Hematopoietic multipotent progenitor cell treated with erythropoietin and hydrocortisone succinate and interleukin-3 and kit ligand, for 8 days (in vitro differentiated cells): ENCODE measurements at regions not wholly inside any gene's neighbourhood (a gene's known extent, or its start where the extent isn't known, plus 50 kb on each side); places are given as distances from the start of the nearest gene placed in this dataset.

ENCODE experiments used
- DNase-seq: peaks from one replicate; pipeline ENCODE4 v3.0.0-alpha.2; 2015

DNA sequence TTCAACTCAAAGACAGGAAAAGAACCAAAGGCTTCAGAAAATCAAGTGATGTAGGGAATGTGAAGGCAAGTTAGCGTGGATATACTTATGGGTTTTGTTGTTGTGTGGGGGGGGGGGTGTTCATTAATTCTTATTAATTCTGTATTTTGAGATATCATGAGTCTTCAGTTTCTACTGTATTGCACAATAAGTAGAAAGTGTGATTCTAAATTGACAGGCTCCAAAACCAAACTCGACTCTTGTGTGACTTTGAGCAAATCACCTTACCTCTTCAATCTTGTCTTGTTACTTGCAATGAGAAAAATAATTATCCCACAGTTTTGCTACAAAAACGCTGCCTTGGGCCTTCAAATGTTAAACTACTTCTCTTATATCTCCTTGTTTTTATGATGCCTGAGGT, 453.9 kb upstream of the GOT2 start:
- DNase-seq = no peak

DNA sequence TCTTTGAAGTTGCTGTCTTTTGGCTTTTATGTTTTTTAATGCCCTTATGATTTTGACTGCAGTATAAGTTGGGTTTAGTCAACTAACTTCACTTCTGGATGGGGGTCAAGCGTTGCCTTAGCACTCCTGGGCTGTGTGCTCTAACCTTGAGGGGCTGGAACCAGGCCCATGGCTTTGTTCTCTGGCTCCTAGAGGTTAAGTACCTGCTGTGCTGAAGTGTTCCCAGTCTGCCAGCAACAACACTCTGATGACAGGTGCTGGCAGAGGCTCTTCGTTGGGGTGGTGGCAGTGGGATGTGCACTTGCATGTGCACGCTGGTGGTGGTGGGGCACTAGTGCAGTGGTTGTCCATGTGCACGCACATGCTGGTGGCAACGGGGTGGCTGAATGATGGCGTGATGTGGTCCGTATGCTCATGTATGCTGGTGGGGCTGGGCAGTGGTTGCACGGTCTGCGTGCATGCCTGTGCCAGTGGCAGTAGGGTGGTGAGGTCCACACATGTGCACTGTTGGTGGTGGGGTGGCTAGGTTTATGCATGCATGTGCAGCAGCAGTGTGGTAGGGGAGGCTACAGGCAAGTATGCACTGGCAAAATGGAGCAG, 447.8 kb upstream of the GOT2 start:
- no peak for DNase-seq

DNA sequence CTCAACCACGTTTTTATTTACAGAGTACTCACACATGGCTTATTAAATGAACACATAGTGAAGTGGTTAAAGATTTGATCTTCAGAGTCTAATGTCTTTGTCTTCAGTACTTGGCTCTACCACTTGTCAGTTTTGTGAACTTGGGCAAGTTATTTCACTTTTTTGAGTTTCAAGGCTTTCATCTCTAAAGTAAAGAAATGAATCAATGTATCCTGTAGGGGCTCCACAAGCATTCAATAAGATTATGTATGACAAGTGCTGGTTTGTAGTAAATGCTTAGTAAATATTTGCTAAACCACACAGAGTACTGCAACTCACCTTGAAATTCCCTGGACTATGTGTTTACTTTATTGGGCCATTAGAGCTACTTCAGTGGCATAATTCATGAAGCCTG, 446.0 kb upstream of the GOT2 start:
- DNase-seq = no peak

DNA sequence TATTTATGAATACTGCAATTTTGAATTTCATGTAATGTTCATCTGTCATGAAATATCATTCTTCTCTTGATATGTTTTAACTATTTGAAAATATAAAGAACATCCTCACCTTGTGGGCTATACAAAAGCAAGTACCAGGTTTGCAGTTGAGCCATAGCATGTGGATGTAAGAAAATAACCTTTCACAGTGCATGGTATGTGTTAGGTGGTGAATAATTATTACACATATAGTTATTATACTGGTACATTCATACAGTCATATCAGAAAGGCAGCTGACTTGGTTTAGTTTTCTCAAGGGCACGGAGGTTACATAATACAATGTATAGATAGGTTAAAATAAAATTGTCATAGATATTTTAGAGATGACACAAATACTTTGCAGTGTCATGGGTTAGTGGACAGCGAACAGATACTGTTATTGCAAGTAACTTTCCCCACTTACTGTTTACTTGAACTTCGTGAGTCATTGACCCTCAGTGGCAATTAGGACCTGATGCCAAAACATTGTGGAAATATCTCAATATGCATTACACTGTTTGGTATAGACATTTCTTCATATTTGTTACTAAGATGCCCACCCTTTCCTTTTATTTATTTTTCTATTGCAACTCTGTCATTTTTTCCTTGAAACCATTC, 445.4 kb upstream of the GOT2 start:
- DNase-seq = no peak

DNA sequence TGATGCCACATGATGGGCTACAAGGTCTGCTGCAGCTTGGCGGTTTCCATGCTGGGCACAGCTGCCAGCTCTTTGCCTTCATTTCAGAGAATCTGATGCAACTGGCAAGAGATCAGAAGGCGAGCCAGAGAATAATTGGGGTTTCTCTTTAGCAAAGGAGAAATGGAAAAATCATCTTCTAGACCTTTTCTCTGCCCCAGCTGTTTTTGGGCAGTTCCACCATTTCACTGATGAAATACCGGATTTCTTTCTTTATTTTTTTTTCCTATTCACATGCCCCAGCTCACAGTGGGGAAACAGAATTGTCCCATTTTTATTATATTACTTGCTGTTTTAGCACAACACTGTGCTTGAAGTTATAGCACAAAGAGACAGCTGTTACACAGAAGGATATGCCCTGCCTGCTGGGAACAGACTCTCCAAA, 439.3 kb upstream of the GOT2 start:
- DNase-seq = no peak

DNA sequence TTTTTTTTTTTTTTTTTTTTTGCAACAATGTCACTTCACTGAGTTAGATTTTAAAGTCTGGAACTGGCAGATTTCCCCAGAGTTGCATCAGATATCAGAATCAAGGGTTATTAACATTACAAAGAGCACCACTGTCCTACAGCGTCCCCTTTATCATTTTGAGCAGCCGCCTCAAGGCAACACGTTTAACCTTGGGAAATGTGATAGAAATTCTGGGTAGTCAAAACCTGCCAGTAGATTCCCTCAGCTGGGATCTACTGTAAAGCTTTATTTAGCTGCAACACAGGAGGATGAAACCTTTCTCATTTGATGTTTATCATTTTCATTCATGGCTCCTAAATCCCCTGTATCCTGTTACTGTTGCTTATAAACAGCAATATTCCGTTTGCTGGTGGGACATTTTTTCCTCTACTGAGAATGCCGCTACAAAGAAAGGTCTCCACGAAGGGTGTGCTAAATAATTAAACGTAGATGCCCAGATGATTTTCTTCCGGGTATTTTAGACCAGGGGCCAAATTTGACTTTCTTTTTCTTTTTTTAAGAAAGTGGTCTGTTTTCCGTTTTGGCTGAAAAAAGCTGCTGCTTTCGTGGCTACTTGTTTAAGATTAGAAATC, 436.1 kb upstream of the GOT2 start:
- no peak for DNase-seq

GRCh38 chr16:59169168-59169567, 435.1 kb upstream of the GOT2 start:
- no peak for DNase-seq

GRCh38 chr16:59168461-59169114, 434.5 kb upstream of the GOT2 start:
- no peak for DNase-seq

DNA sequence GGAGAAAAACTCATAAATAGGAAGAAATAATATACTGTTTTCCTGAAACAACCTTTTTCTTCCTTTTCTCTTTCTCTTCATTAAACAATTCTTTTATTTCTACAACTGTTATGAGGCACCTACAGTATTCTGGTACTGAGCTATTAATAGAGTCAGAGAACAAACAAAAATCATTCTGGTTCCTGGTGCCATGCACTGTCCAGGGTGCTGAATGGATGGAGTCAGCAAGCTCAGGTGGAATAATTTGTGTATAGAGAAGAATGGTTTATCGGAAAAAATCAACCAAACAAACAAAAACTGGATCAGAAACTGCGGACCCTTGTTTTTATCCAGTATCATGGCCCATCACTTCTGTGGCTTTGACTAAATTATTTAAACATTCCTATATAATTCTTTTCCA, 430.3 kb upstream of the GOT2 start:
- no peak for DNase-seq

DNA sequence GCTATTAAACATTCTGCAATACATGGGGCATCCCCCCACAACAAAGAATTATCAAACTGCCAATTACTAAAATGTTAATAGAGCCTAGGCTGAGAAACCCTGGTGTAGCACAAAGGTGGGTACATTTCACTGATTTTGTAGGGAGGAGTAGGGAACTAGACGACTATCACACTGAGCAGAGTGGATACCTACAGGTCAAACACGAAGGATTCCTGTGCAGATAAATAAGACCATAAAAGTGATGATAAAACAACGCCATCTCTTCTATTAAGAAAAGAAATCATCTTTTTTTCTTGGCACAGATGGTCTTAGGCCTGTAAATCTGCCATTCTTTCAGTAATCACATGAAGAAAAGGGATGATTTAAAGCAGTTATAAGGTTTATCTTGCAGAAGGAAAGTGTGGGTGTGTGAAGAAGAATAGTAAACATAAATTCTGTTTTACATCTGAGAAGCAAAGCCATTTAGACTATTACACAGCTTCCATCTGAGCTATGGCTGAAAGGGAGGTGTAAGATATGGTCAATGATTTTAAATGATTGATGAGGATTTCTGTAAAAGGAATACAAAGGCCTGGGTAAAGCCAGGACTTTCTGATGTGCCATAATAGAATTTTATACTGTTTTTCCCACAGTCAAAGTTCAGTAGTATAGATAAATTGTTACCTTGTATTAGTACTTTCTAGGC, 429.4 kb upstream of the GOT2 start:
- DNase-seq = no peak

DNA sequence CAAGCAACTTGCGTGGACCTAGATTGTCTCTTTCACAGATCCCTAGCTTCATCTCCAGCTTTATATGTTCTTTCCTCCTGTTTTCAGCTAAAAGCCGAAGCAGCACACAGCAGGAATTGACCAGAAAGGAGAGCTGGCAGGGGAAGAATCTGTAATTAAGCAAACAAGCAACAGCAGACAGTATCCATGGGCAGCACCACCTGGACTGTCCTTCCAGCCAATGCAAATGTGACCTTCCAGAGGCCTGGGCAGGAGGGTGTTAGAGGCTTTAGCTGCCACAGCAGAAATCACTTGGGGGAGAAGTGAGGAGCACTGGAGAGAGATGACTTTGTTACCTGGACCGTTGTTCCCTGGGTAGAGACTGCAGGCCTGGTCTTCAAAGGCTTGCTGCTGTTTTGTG, 427.6 kb upstream of the GOT2 start:
- DNase-seq = no peak

- DNase-seq = no peak
These were observed 420.2 kb upstream of the GOT2 start for GRCh38 chr16:59154295-59154694.

- no peak for DNase-seq
These were observed 414.6 kb upstream of the GOT2 start for GRCh38 chr16:59148769-59149155.

DNA sequence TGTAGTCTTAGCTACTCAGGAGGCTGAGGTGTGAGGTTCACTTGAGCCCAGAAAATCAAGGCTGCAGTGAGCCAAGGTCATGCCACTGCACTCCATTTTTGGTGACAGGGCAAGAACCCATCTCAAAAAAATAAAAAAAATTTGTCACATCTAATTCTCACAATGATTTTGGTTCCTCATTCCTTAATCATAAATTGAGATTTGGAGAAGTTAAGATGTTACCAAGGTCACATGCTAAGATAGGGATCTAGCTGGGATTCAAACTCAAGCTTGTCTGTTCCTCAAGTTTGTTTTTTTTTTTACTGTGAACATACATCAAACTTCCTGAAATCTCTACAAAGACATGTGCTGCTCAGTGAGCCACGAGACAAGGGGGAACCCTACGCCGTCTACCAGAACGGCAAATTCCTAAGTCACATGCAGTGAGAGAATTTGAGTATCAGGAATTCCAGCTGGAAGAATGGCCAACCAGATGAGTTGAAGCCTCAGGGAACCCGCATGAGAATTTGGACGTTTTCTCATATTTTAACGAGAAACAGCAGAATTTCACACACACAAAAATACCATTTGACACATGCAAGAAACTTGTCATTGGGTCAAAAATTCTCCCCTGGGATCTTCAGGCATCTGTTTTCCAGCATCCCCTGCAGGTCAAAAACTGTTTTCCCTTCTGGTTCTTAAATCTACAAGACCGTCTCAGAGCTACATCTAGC, 414.1 kb upstream of the GOT2 start:
- DNase-seq = no peak

GRCh38 chr16:59146140-59146539, 412.0 kb upstream of the GOT2 start:
- no peak for DNase-seq

GRCh38 chr16:59144841-59145240, 410.7 kb upstream of the GOT2 start:
- no peak for DNase-seq

DNA sequence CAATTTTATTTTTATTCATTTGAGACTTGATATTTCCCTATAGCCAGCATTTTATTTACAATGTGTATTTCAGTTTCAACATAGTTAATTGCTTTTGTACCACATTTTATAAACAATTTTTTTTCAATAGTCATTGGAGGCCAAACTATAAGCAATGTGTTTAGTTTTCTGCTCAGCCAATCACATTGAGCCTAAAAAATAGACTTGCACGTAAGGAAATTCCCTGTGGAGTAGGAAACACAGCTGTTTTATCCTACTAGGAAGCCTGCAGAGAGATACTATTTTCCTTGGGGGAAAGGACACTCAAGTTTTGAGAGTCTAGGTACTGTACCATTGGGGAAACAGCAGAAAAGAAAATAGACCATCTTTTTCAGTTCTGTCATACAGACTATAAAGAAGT, 410.2 kb upstream of the GOT2 start:
- DNase-seq = no peak

- DNase-seq = no peak
These were observed 392.4 kb upstream of the GOT2 start for GRCh38 chr16:59126486-59126885.

DNA sequence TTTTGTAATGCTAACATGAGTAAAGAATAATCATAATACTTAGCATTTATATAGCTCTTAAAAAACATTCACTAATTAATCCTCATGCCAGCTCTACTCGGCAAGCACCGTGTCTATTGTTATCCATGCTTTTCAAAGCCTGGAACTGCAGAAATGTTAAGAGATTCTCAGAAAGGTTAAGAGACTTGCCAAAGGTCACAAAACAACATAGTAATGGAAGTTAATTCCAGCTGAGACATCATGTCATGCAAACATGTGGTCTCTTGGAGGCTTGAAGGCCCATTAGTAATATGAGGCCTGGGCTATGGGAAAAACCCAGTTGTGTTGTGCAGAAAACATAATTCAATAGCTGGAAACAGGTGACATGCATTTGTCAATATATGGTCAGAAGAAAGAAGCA, 389.9 kb upstream of the GOT2 start:
- no peak for DNase-seq

DNA sequence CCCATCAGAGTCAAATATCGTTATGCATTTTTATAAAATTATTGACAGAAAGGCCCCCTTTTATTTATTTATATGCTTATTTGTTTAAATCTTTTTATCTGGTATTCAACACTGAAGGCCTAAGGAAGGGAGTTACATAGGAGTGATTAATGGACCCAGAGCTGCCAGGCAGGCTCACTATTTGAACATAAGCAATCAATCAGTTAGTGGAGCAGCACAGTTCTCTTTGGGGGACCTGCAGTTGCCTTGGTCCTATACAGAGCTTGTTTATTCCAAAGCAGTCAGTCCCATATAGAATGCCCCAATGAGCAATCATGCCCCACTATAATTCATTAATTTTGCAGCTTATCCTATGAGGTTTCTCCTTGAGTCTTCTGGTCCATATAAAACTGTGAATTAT, 389.4 kb upstream of the GOT2 start:
- DNase-seq = no peak

DNA sequence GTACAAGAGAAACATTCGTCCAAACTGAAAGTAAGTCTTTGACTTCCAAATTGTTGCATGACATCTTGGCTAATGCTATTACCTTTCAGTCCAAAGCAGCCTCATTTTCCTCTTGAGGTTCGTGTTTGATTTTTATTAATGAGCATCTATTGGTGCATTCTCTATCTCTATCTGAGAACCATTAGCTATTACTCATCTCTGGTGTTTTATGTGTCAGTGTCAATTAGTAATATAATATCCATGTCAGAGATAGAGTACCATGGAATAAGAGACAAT, 388.1 kb upstream of the GOT2 start:
- no peak for DNase-seq

DNA sequence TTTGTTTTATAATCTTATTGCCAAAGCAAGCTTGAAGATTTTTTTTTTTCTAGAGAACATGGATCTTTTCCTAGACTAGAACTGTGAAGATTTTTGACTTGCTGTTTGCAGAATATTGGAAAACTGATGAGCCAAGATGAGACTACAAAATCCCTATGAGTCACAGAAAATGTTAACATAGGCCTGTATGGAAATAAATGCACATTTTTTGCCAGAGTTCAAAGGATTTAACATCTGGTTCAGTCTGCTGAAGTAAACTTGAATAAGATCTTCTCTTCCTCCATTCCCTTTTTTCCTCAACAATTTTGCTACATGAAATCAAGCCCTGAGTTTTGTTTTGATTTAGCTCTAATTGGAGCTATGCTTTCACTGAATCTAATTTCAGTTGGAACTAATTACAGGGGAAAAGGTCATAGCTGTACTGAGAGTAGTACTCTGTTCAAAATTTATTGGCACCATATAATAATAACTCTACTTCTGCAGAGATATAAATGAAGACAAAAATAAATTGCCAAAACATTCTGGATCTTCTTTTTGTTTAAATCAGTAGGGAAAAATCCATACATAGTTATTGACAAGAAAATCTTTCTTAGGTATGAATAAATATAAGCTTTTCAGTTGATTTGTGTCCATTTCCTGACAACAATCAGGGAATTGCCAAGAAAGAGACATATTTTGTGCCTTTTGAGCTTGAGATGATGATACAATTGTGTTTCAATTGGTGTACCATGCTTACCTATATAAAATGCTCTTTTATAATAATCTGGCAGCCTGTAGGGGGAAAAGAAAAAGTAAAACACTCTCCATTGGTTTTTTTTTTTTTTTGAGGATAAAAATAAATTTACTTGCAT, 387.5 kb upstream of the GOT2 start:
- no peak for DNase-seq
